ENCODE measurements at regions not wholly inside any gene's neighbourhood (a gene's known extent, or its start where the extent isn't known, plus 50 kb on each side); places are given as distances from the start of the nearest gene placed in this dataset.

DNA sequence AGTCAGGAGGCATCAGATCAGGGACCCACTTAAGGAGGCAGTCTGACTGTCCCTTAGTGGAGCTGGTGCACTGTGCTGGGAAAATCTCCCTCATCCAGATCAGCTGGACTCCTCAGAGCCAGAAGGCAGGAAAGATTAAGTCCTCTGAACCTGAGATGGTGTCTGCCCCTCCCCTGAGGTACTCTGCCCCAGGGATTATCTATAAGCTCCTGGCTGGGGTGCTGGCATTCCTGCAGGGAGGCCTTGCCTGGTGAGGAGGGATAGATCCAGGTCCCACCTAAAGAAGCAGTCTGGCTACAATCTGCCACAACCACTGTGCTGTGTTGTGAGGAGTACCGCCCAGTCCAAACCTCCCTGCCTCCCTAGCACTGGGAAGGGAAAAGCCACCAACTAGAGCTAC, 81.2 kb downstream of the NHLRC3 start:
- intact Hi-C loops (cut with DNase I) = no loop called here
- Histone ChIP-seq H3K27me3 (no peaks in the 10 kb centered on the region), H3K4me1 (ENCODE audit: insufficient read depth) (no peaks in the 10 kb centered on the region), H3K36me3 (no peaks in the 10 kb centered on the region), H3K4me3 (no peak overlapping the region), H3K27ac (no peak overlapping the region), H3K9me3 (no peaks in the 10 kb centered on the region)
- 95 to 100% (median 100%) methylated on average over 1 of the region's 1 CpG for WGBS, 3 donors
- DNase-seq = no peak
- TF ChIP-seq, protein P1, sequence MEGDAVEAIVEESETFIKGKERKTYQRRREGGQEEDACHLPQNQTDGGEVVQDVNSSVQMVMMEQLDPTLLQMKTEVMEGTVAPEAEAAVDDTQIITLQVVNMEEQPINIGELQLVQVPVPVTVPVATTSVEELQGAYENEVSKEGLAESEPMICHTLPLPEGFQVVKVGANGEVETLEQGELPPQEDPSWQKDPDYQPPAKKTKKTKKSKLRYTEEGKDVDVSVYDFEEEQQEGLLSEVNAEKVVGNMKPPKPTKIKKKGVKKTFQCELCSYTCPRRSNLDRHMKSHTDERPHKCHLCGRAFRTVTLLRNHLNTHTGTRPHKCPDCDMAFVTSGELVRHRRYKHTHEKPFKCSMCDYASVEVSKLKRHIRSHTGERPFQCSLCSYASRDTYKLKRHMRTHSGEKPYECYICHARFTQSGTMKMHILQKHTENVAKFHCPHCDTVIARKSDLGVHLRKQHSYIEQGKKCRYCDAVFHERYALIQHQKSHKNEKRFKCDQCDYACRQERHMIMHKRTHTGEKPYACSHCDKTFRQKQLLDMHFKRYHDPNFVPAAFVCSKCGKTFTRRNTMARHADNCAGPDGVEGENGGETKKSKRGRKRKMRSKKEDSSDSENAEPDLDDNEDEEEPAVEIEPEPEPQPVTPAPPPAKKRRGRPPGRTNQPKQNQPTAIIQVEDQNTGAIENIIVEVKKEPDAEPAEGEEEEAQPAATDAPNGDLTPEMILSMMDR (IDR thresholded peaks at IDR 0.05) = no peak
- TF ChIP-seq POLR2A (IDR thresholded peaks at IDR 0.05) (no peak), EP300 (IDR thresholded peaks at IDR 0.05) (no peak)

DNA sequence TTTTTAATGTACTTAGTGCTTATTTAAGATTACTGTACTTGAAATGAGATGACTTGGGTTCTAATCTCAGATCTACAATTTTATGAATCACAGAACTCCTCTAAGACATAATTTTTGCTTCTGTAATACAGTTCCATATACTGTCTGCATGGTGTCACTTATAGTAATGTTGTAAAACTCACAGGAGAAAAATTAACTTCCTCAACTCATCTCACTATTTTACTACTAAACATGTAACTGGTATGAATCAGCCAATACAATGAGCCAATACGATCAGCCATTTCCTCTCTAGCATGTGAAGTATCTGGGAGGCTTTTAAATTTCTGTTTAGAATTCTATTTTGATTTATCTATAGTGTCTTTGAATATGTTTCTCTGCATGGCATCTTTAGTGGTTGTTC, 85.3 kb downstream of the NHLRC3 start:
- 65 to 76% (median 74%) methylated on average over 1 of the region's 1 CpG for WGBS, 3 donors
- TF ChIP-seq POLR2A (IDR thresholded peaks at IDR 0.05) (no peak), EP300 (IDR thresholded peaks at IDR 0.05) (no peak)
- TF ChIP-seq, protein P1 (IDR thresholded peaks at IDR 0.05) = no peak
- Histone ChIP-seq H3K4me3 (no peak overlapping the region), H3K36me3 (no peaks in the 10 kb centered on the region), H3K9me3 (no peaks in the 10 kb centered on the region), H3K27ac (no peak overlapping the region), H3K27me3 (no peaks in the 10 kb centered on the region), H3K4me1 (ENCODE audit: insufficient read depth) (no peaks in the 10 kb centered on the region)
- no peak for DNase-seq
- intact Hi-C loops (cut with DNase I) = no loop called here

DNA sequence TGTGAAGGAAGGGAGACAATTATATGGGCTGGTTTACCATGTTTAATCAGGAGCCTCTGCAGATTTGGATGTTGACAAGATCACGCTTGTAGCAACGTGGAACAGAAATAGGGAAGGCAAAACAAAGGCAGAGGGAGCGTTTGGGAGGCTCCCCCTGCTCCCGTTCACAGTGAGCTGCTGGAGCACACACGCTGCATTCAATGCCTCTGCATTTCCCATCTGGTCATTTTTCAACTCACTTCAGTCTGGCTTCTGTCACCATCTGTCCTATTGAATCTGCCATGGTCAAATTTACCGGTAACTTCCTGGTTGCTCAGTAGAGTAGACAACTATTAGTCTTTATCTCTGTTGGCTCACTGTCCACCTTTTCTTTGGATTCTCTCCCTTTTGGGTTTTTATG, 91.0 kb downstream of the NHLRC3 start:
- Histone ChIP-seq H3K4me1 (ENCODE audit: insufficient read depth) (no peaks in the 10 kb centered on the region), H3K9me3 (no peaks in the 10 kb centered on the region), H3K27ac (no peak overlapping the region), H3K27me3 (no peaks in the 10 kb centered on the region), H3K36me3 (no peaks in the 10 kb centered on the region), H3K4me3 (no peak overlapping the region)
- 29 to 44% (median 43%) methylated on average over 6 of the region's 6 CpGs for WGBS, 3 donors
- DNase-seq = no peak
- intact Hi-C loops (cut with DNase I) = no loop called here
- TF ChIP-seq, protein P1 (IDR thresholded peaks at IDR 0.05) = no peak
- TF ChIP-seq POLR2A (IDR thresholded peaks at IDR 0.05) (no peak), EP300 (IDR thresholded peaks at IDR 0.05) (no peak)

DNA sequence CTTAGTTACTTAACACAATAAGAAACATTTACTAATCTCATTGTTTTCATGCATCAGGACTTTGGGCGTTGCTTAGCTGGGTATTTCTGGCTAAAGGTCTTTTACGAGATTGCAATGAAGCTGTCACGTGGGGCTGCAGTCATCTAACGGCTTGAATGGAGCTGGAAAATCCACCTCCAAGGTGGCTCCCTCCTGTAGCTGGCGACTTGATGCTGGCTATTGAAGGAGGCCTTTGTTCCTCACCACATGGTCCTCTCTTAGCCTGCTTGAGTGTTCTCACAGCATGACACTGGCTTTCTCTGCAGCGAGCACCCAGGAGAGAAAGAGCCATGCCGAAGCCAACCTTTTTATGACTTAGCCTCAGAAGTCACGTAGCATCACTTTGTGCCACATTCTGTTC, 92.0 kb downstream of the NHLRC3 start:
- TF ChIP-seq EP300 (IDR thresholded peaks at IDR 0.05) (no peak), POLR2A (IDR thresholded peaks at IDR 0.05) (no peak)
- TF ChIP-seq, protein P1 (IDR thresholded peaks at IDR 0.05) = no peak
- DNase-seq = no peak
- no peaks in the 10 kb centered on the region for H3K27me3 ChIP-seq
- no peaks in the 10 kb centered on the region for H3K4me1 ChIP-seq (ENCODE audit: insufficient read depth)
- no peaks in the 10 kb centered on the region for H3K36me3 ChIP-seq
- WGBS, 3 donors = 87 to 94% (median 91%) methylated on average over 8 of the region's 8 CpGs
- H3K27ac ChIP-seq = no peak overlapping the region
- no peaks in the 10 kb centered on the region for H3K9me3 ChIP-seq
- H3K4me3 ChIP-seq = no peak overlapping the region
- intact Hi-C loops (cut with DNase I) = no loop called here
